SK-N-SH (cell line): ENCODE measurements at regions not wholly inside any gene's neighbourhood (a gene's known extent, or its start where the extent isn't known, plus 50 kb on each side); places are given as distances from the start of the nearest gene placed in this dataset.

Experiments used
- CTCF ChIA-PET: fragments of 300-600, 350-600 bp; formaldehyde crosslinking; extraction: SDS; loops from one replicate; lab custom pipeline; 2021; lab: Yijun Ruan, JAX
- POLR2A ChIA-PET: fragments of 350-600 bp; sonication (Branson Sonifier 250); formaldehyde crosslinking; extraction: SDS; loops from one replicate; lab custom pipeline; 2020; ENCODE audit warnings: antibody characterized with exemption, inconsistent platforms; lab: Yijun Ruan, JAX
- DNase-seq: peaks from one replicate; pipeline ENCODE4 v3.0.0; 2012
- H2AFZ ChIP-seq: fragments of 200-600 bp; sonication (generic); 2 replicates; pipeline ENCODE4 v1.8.1; 2016; ENCODE audit warnings: antibody characterized with exemption, mild to moderate bottlenecking, low read depth
- H3F3A ChIP-seq: fragments of 200-600 bp; sonication (generic); replicated peaks from 2 replicates; pipeline ENCODE3; 2016; ENCODE audit warnings: antibody characterized with exemption, mild to moderate bottlenecking; ENCODE audit not compliant: insufficient read depth
- H3K27ac ChIP-seq, 2 experiments: fragments of 200-500 bp in 1 of 2; fragments of 200-600 bp in 1 of 2; sonication (Bioruptor generic) in 1 of 2; sonication (generic), shearing (Covaris generic) in 1 of 2; 2 replicates each; pipeline versions ENCODE4 v1.5.1 to v1.6.1; 2014 to 2016; ENCODE audit warnings: low read depth in 2 of 2, inconsistent platforms in 1 of 2, low read length in 1 of 2, mild to moderate bottlenecking in 1 of 2, mixed read lengths in 1 of 2
- H3K27me3 ChIP-seq: fragments of 200-600 bp; sonication (generic), shearing (Covaris generic); 2 replicates; pipeline ENCODE4 v1.6.1; 2016; ENCODE audit warnings: mixed run types; ENCODE audit not compliant: insufficient read depth
- H3K36me3 ChIP-seq, 2 experiments: fragments of 200-500 bp in 1 of 2; fragments of 200-600 bp in 1 of 2; sonication (Bioruptor generic) in 1 of 2; sonication (generic) in 1 of 2; replicated peaks in 1 of 2; 2 replicates each; pipeline versions ENCODE3 to v1.5.1; 2014 to 2016; ENCODE audit warnings: low read length in 1 of 2, mild to moderate bottlenecking in 1 of 2; ENCODE audit not compliant: insufficient read depth in 2 of 2, control insufficient read depth in 1 of 2
- H3K4me1 ChIP-seq, 2 experiments: fragments of 200-500 bp in 1 of 2; fragments of 200-600 bp in 1 of 2; sonication (Bioruptor generic) in 1 of 2; sonication (generic), shearing (Covaris generic) in 1 of 2; 2 replicates each; pipeline versions ENCODE4 v1.5.1 to v1.6.1; 2014 to 2016; ENCODE audit warnings: low read depth in 1 of 2, low read length in 1 of 2, mixed run types in 1 of 2; ENCODE audit not compliant: insufficient read depth in 2 of 2, control insufficient read depth in 1 of 2
- H3K4me2 ChIP-seq: fragments of 200-600 bp; sonication (generic), shearing (Covaris generic); 2 replicates; pipeline ENCODE4 v1.6.1; 2017; ENCODE audit warnings: mixed run types
- H3K4me3 ChIP-seq, 2 experiments: fragments of 200-500 bp in 1 of 2; fragments of 200-600 bp in 1 of 2; sonication (Bioruptor generic) in 1 of 2; sonication (generic), shearing (Covaris generic) in 1 of 2; 2 replicates each; pipeline versions ENCODE4 v1.5.1 to v1.8.1; 2014 to 2016; ENCODE audit warnings: low read depth in 2 of 2, inconsistent platforms in 1 of 2, low read length in 1 of 2, mild to moderate bottlenecking in 1 of 2, mixed read lengths in 1 of 2, moderate library complexity in 1 of 2
- H3K79me2 ChIP-seq: fragments of 200-600 bp; sonication (generic); 2 replicates; pipeline ENCODE4 v1.8.1; 2017; ENCODE audit warnings: mild to moderate bottlenecking; ENCODE audit not compliant: insufficient read depth
- H3K9ac ChIP-seq: fragments of 200-600 bp; sonication (generic); 2 replicates; pipeline ENCODE4 v1.6.1; 2017; ENCODE audit warnings: mixed run types
- H3K9me2 ChIP-seq: fragments of 200-600 bp; sonication (generic); 2 replicates; pipeline ENCODE4 v1.6.1; 2017; ENCODE audit warnings: mixed run types
- H3K9me3 ChIP-seq: fragments of 200-600 bp; sonication (generic); 2 replicates; pipeline ENCODE4 v1.6.1; 2017; ENCODE audit warnings: mixed run types, mild to moderate bottlenecking, moderate library complexity
- H4K20me1 ChIP-seq: fragments of 200-600 bp; sonication (generic); 2 replicates; pipeline ENCODE4 v1.6.1; 2017; ENCODE audit warnings: mild to moderate bottlenecking, mixed run types; ENCODE audit not compliant: insufficient read depth
- EP300 ChIP-seq, 2 experiments: IDR thresholded peaks; 2 replicates each; pipeline versions ENCODE4 v1.4.0 to v1.6.1; 2012; ENCODE audit warnings: borderline replicate concordance in 1 of 2, low read depth in 1 of 2, low read length in 1 of 2
- FOXJ3 ChIP-seq: sonication (generic); formaldehyde crosslinking; IDR thresholded peaks from 2 replicates; pipeline ENCODE4 v1.5.1; 2020; ENCODE audit warnings: mild to moderate bottlenecking, missing genetic modification reagents
- FOXM1 ChIP-seq: IDR thresholded peaks from 2 replicates; pipeline ENCODE4 v1.4.0; 2012; ENCODE audit warnings: low read depth, mild to moderate bottlenecking
- IRF3 ChIP-seq: fragments of 150-350 bp; IDR thresholded peaks from 2 replicates; pipeline ENCODE4 v1.6.1; 2016; ENCODE audit warnings: mild to moderate bottlenecking, low read depth, low read length
- MEF2A ChIP-seq: IDR thresholded peaks from 2 replicates; pipeline ENCODE4 v1.4.0; 2012; ENCODE audit warnings: low read depth, borderline replicate concordance
- NRF1 ChIP-seq: IDR thresholded peaks from 2 replicates; pipeline ENCODE4 v1.6.1; 2012; ENCODE audit warnings: low read depth, mild to moderate bottlenecking, low read length
- RXRA ChIP-seq: IDR thresholded peaks from 2 replicates; pipeline ENCODE4 v1.4.0; 2012; ENCODE audit warnings: low read depth, mild to moderate bottlenecking, borderline replicate concordance
- SIN3A ChIP-seq: IDR thresholded peaks from 2 replicates; pipeline ENCODE4 v1.6.1; 2012; ENCODE audit warnings: low read depth, mild to moderate bottlenecking, low read length, moderate library complexity, borderline replicate concordance
- TAF1 ChIP-seq: IDR thresholded peaks from 2 replicates; pipeline ENCODE4 v1.6.1; 2012; ENCODE audit warnings: low read depth, mild to moderate bottlenecking, low read length, moderate library complexity, borderline replicate concordance
- TCF12 ChIP-seq: IDR thresholded peaks from 2 replicates; pipeline ENCODE4 v1.4.0; 2012
- USF1 ChIP-seq: IDR thresholded peaks from 2 replicates; pipeline ENCODE4 v1.4.0; 2012; ENCODE audit warnings: low read depth, borderline replicate concordance
- USF2 ChIP-seq: fragments of 150-350 bp; IDR thresholded peaks from 2 replicates; pipeline ENCODE4 v1.6.1; 2017; ENCODE audit warnings: antibody characterized with exemption, low read length, low read depth, borderline replicate concordance
- YY1 ChIP-seq: IDR thresholded peaks from 2 replicates; pipeline ENCODE4 v1.4.0; 2012; ENCODE audit warnings: low read depth, mild to moderate bottlenecking
- ZBTB33 ChIP-seq: IDR thresholded peaks from 2 replicates; pipeline ENCODE4 v1.4.0; 2012; ENCODE audit warnings: low read depth, borderline replicate concordance
- WGBS: methylation state at CpG from one replicate; pipeline ENCODE4 v1.1.6; 2017; ENCODE audit warnings: low lambda C conversion rate; 5-methylcytosine and 5-hydroxymethylcytosine counted together

GRCh38 chr10:107303203-107303602 is 138.7 kb upstream of the SORCS1 start:
- TF ChIP-seq TAF1 (no peak), IRF3 (no peak), FOXM1 (no peak), ZBTB33 (no peak), USF1 (no peak), SIN3A (no peak), NRF1 (no peak), EP300 (IDR thresholded peaks at IDR 0.05; ENCODE audit: borderline replicate concordance in 1 of 2, low read depth in 1 of 2, low read length in 1 of 2) (no peak), FOXJ3 (CRISPR knock-in tag) (no peak), TCF12 (no peak), USF2 (no peak), YY1 (no peak)
- H3K9me3 ChIP-seq: no peaks in the 10 kb centered on the region
- no peak overlapping the region for H2AFZ ChIP-seq
- H3K4me3 ChIP-seq: no peak overlapping the region
- no peaks in the 10 kb centered on the region for H3K9me2 ChIP-seq
- DNase-seq: no peak
- no peaks in the 10 kb centered on the region for H3K79me2 ChIP-seq
- no peaks in the 10 kb centered on the region for H3K36me3 ChIP-seq
- POLR2A ChIA-PET: no interaction called here
- no peak overlapping the region for H3K27ac ChIP-seq
- no peaks in the 10 kb centered on the region for H3K27me3 ChIP-seq
- no peak overlapping the region for H3K9ac ChIP-seq
- CTCF ChIA-PET: no interaction called here
- H4K20me1 ChIP-seq: no peaks in the 10 kb centered on the region
- 7% methylated on average over 2 of the region's 2 CpGs for WGBS
- no peaks in the 10 kb centered on the region for H3F3A ChIP-seq
- H3K4me2 ChIP-seq: no peak overlapping the region
- no peaks in the 10 kb centered on the region for H3K4me1 ChIP-seq

- H3K9ac ChIP-seq: no peak overlapping the region
- CTCF ChIA-PET: no interaction called here
- no peaks in the 10 kb centered on the region for H3F3A ChIP-seq
- H3K9me2 ChIP-seq: no peaks in the 10 kb centered on the region
- TF ChIP-seq RXRA: no peak
- no peak for TF ChIP-seq MEF2A
- TF ChIP-seq TAF1: no peak
- TF ChIP-seq, all 33 proteins: peak for 0
- Histone ChIP-seq H4K20me1 (no peaks in the 10 kb centered on the region), H2AFZ (no peak overlapping the region), H3K36me3 (no peaks in the 10 kb centered on the region), H3K4me3 (no peak overlapping the region), H3K79me2 (no peaks in the 10 kb centered on the region), H3K27ac (no peak overlapping the region), H3K4me2 (no peak overlapping the region), H3K9me3 (no peaks in the 10 kb centered on the region), H3K4me1 (no peaks in the 10 kb centered on the region), H3K27me3 (no peaks in the 10 kb centered on the region)
- no peak for DNase-seq
- POLR2A ChIA-PET: no interaction called here
- 29% methylated on average over 2 of the region's 2 CpGs for WGBS
Observed at GRCh38 chr10:107299606-107300005, 135.1 kb upstream of the SORCS1 start.
